HCT116 (cell line): ENCODE measurements at regions not wholly inside any gene's neighbourhood (a gene's known extent, or its start where the extent isn't known, plus 50 kb on each side); places are given as distances from the start of the nearest gene placed in this dataset.
A peak's percentile ranks its signal among the peaks of the same experiment; 100 is the strongest.

Experiments used
- ATAC-seq: fragments of 200-7000 bp; cut with Tn5 transposase; 2 replicates; pipeline ENCODE4 v1.9.1; 2020; ENCODE audit warnings: mild to moderate bottlenecking, moderate library complexity
- BruUV-seq: library from RNA; stranded (reverse); fragments of 400-500 nt; replicated peaks from 2 replicates; lab custom pipeline; 2021; lab: Mats Ljungman, UMichigan
- CTCF ChIA-PET: fragments of 300-600 bp; sonication (Branson Sonifier 250); formaldehyde crosslinking; loops from one replicate; lab custom pipeline; 2021; ENCODE audit warnings: antibody characterized with exemption; lab: Charles Lee
- POLR2A ChIA-PET: fragments of 300-600, 350-600 bp; sonication (Branson Sonifier 250); formaldehyde crosslinking; loops from one replicate; lab custom pipeline; 2021; ENCODE audit warnings: antibody characterized with exemption; lab: Charles Lee
- RAD21 ChIA-PET, 2 experiments: fragments of 300-600 bp; sonication (Branson Sonifier 250); formaldehyde crosslinking; loops; one replicate each; lab custom pipeline; 2023; ENCODE audit warnings: low total read pairs in 2 of 2; ENCODE audit not compliant: uncharacterized antibody in 2 of 2, unreplicated experiment in 2 of 2, low non-redundant PET in 1 of 2; lab: Charles Lee
- DNase-seq: peaks from one replicate; pipeline ENCODE4 v3.0.0-alpha.2; 2010; ENCODE audit warnings: low read depth, low spot score
- H2AFZ ChIP-seq: fragments of 200-600 bp; shearing (Covaris generic), sonication (generic); 2 replicates; pipeline ENCODE4 v1.6.1; 2017; ENCODE audit warnings: low read depth, mixed run types, mixed read lengths, antibody characterized with exemption, low read length; ENCODE audit not compliant: poor library complexity, severe bottlenecking
- H3K27ac ChIP-seq: 2 replicates; pipeline ENCODE4 v1.5.1; 2012; ENCODE audit warnings: low read depth, low read length
- H3K27me3 ChIP-seq: fragments of 200-600 bp; sonication (generic); 2 replicates; pipeline ENCODE4 v1.6.1; 2016; ENCODE audit warnings: mixed run types, low read length, mixed read lengths; ENCODE audit not compliant: insufficient read depth
- H3K36me3 ChIP-seq, 2 experiments: fragments of 200-500 bp in 1 of 2; fragments of 200-600 bp in 1 of 2; sonication (Bioruptor generic) in 1 of 2; sonication (generic) in 1 of 2; 2 replicates each; pipeline versions ENCODE4 v1.5.1 to v1.6.1; 2014 to 2016; ENCODE audit warnings: low read length in 2 of 2, inconsistent platforms in 1 of 2, mixed read lengths in 1 of 2, mixed run types in 1 of 2; ENCODE audit not compliant: insufficient read depth in 2 of 2, control insufficient read depth in 1 of 2
- H3K4me1 ChIP-seq, 2 experiments: fragments of 200-600 bp in 1 of 2; sonication (generic) in 1 of 2; 2 replicates each; pipeline versions ENCODE4 v1.5.1 to v1.6.1; 2012 to 2017; ENCODE audit warnings: low read length in 2 of 2, inconsistent platforms in 1 of 2, mild to moderate bottlenecking in 1 of 2, mixed read lengths in 1 of 2, mixed run types in 1 of 2, moderate library complexity in 1 of 2; ENCODE audit not compliant: insufficient read depth in 2 of 2, control insufficient read depth in 1 of 2
- H3K4me2 ChIP-seq: fragments of 200-600 bp; sonication (generic); 2 replicates; pipeline ENCODE4 v1.6.1; 2017; ENCODE audit warnings: mixed run types, low read length, mixed read lengths
- H3K4me3 ChIP-seq, 2 experiments: fragments of 200-600 bp in 1 of 2; sonication (generic) in 1 of 2; replicated peaks in 1 of 2; 2 replicates each; pipeline ENCODE4 v1.5.1; 2011 to 2016; ENCODE audit warnings: low read length in 2 of 2, control low read depth in 1 of 2, low read depth in 1 of 2, mild to moderate bottlenecking in 1 of 2, mixed read lengths in 1 of 2, mixed run types in 1 of 2
- H3K79me2 ChIP-seq: fragments of 200-600 bp; sonication (generic); 2 replicates; pipeline ENCODE4 v1.6.1; 2017; ENCODE audit warnings: mild to moderate bottlenecking, mixed run types, low read length, moderate library complexity, mixed read lengths; ENCODE audit not compliant: insufficient read depth
- H3K9ac ChIP-seq: fragments of 200-600 bp; sonication (generic); 2 replicates; pipeline ENCODE4 v1.6.1; 2016; ENCODE audit warnings: low read length, mixed read lengths
- H3K9me2 ChIP-seq: fragments of 200-600 bp; sonication (generic), shearing (Covaris generic); 2 replicates; pipeline ENCODE4 v1.6.1; 2017; ENCODE audit warnings: mixed run types, mild to moderate bottlenecking, moderate library complexity; ENCODE audit not compliant: insufficient read depth
- H3K9me3 ChIP-seq, 2 experiments: fragments of 200-500 bp in 1 of 2; fragments of 200-600 bp in 1 of 2; sonication (Bioruptor generic) in 1 of 2; sonication (generic) in 1 of 2; 2 replicates each; pipeline ENCODE4 v1.6.1; 2014 to 2017; ENCODE audit warnings: low read length in 2 of 2, mixed read lengths in 2 of 2, inconsistent platforms in 1 of 2, low read depth in 1 of 2, mild to moderate bottlenecking in 1 of 2, mixed run types in 1 of 2, moderate library complexity in 1 of 2; ENCODE audit not compliant: control insufficient read depth in 1 of 2, insufficient read depth in 1 of 2
- H4K20me1 ChIP-seq: fragments of 200-600 bp; sonication (generic), shearing (Covaris generic); 2 replicates; pipeline ENCODE4 v1.6.1; 2017; ENCODE audit warnings: mixed run types, mild to moderate bottlenecking, moderate library complexity; ENCODE audit not compliant: insufficient read depth
- CTCF ChIP-seq, 3 experiments: fragments of 200-600 bp in 1 of 3; sonication (generic) in 1 of 3; IDR thresholded peaks in 2 of 3; conservative IDR thresholded peaks in 1 of 3; 2 replicates each; pipeline ENCODE4 v1.5.1; 2012 to 2017; ENCODE audit warnings: low read depth in 2 of 3, low read length in 2 of 3, antibody characterized with exemption in 1 of 3, borderline replicate concordance in 1 of 3, control low read depth in 1 of 3, mild to moderate bottlenecking in 1 of 3, mixed read lengths in 1 of 3, mixed run types in 1 of 3, moderate library complexity in 1 of 3; ENCODE audit not compliant: insufficient read depth in 1 of 3
- EZH2phosphoT487 ChIP-seq: fragments of 200-600 bp; IDR thresholded peaks from 2 replicates; pipeline ENCODE4 v1.6.1; 2018; ENCODE audit warnings: antibody characterized with exemption, borderline replicate concordance
- FOSL1 ChIP-seq: IDR thresholded peaks from 2 replicates; pipeline ENCODE4 v1.6.1; 2012; ENCODE audit warnings: low read depth
- RAD21 ChIP-seq: IDR thresholded peaks from 2 replicates; pipeline ENCODE4 v1.6.1; 2012; ENCODE audit warnings: low read depth, mild to moderate bottlenecking
- SP1 ChIP-seq: IDR thresholded peaks from 2 replicates; pipeline ENCODE4 v1.6.1; 2012; ENCODE audit warnings: low read depth
- YY1 ChIP-seq: IDR thresholded peaks from 2 replicates; pipeline ENCODE4 v1.6.1; 2011; ENCODE audit warnings: low read length, low read depth, moderate library complexity, mild to moderate bottlenecking; ENCODE audit not compliant: insufficient replicate concordance; ENCODE audit errors: extremely low read depth
- ZBTB33 ChIP-seq: IDR thresholded peaks from 2 replicates; pipeline ENCODE4 v1.6.1; 2011; ENCODE audit warnings: mild to moderate bottlenecking, low read length, moderate library complexity; ENCODE audit not compliant: insufficient replicate concordance; ENCODE audit errors: extremely low read depth
- intact Hi-C: fragments of 100-400 bp; cut with micrococcal nuclease; formaldehyde crosslinking; loops from 2 replicates; pipeline ENCODE4 v1.10.0; 2022
- TF ChIP-seq, protein P1 (sequence below): IDR thresholded peaks from 2 replicates; pipeline ENCODE4 v1.6.1; 2012

DNA sequence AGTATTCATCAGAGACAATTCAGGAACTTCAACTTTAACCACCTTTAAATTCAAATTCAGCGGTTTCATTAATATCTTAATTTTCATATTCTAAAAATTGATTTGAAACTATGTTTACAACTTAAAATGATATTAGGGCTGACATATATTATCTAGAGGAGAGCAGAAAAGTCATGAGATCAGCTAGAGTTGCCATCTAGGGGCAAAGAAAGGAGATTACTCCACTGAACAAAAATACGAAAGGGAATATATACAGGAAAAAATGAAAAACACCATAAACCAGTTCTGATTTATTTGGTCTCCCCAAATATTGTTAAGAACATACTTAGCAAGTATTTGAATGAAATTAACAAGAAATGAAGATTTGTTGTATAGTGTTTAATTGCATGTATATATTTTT is 946.3 kb downstream of the DTWD2 start:
- peak; percentile 48 for TF ChIP-seq RAD21
- TF ChIP-seq, protein P1, sequence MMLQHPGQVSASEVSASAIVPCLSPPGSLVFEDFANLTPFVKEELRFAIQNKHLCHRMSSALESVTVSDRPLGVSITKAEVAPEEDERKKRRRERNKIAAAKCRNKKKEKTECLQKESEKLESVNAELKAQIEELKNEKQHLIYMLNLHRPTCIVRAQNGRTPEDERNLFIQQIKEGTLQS, result no peak
- peak in 1 of 3 experiments; percentile 8; a peak in 2 of 6 replicates for TF ChIP-seq CTCF (IDR thresholded peaks at IDR 0.05 in 2 of 3, conservative IDR thresholded peaks at IDR 0.05 in 1 of 3; ENCODE audit: borderline replicate concordance in 1 of 3, insufficient read depth in 1 of 3, low read depth in 2 of 3, low read length in 2 of 3)
- TF ChIP-seq, all 23 proteins: peak for 2
- POLR2A ChIA-PET, result no interaction called here

GRCh38 chr5:118040496-118040895 is 947.9 kb downstream of the DTWD2 start:
- H3K4me3 ChIP-seq, result no peak overlapping the region
- no peak for ATAC-seq
- intact Hi-C loops, result no loop called here
- H3K79me2 ChIP-seq, result no peaks in the 10 kb centered on the region
- no peak overlapping the region for H2AFZ ChIP-seq
- no peak overlapping the region for H3K9ac ChIP-seq
- POLR2A ChIA-PET, result no interaction called here
- BruUV-seq, result no TSS peak
- H3K9me3 ChIP-seq, result no peaks in the 10 kb centered on the region
- no peak for DNase-seq
- H3K4me2 ChIP-seq, result no peak overlapping the region
- no peaks in the 10 kb centered on the region for H3K9me2 ChIP-seq
- no peaks in the 10 kb centered on the region for H3K36me3 ChIP-seq
- no peaks in the 10 kb centered on the region for H3K27me3 ChIP-seq
- H4K20me1 ChIP-seq, result no peaks in the 10 kb centered on the region
- CTCF ChIA-PET, result no interaction called here
- TF ChIP-seq ZBTB33 (no peak), CTCF (IDR thresholded peaks at IDR 0.05 in 2 of 3, conservative IDR thresholded peaks at IDR 0.05 in 1 of 3; ENCODE audit: borderline replicate concordance in 1 of 3, insufficient read depth in 1 of 3, low read depth in 2 of 3, low read length in 2 of 3) (no peak), FOSL1 (no peak), YY1 (no peak), EZH2phosphoT487 (no peak), SP1 (no peak)
- TF ChIP-seq, protein P1, result no peak
- RAD21 ChIA-PET, result no interaction called here
- H3K27ac ChIP-seq, result no peak overlapping the region
- H3K4me1 ChIP-seq, result no peaks in the 10 kb centered on the region

More for the DNA sequence above, 946.3 kb downstream of the DTWD2 start:
- Histone ChIP-seq H3K4me3 (no peak overlapping the region), H3K9me3 (no peaks in the 10 kb centered on the region), H3K4me2 (no peak overlapping the region), H3K4me1 (no peaks in the 10 kb centered on the region), H2AFZ (no peak overlapping the region), H3K79me2 (no peaks in the 10 kb centered on the region), H3K27me3 (no peaks in the 10 kb centered on the region), H3K9ac (no peak overlapping the region), H4K20me1 (no peaks in the 10 kb centered on the region), H3K9me2 (no peaks in the 10 kb centered on the region), H3K36me3 (no peaks in the 10 kb centered on the region), H3K27ac (no peak overlapping the region)
- no peak for DNase-seq
- ATAC-seq, result no peak
- CTCF ChIA-PET, result no interaction called here
- intact Hi-C loops, result no loop called here
- no TSS peak for BruUV-seq
- RAD21 ChIA-PET, result no interaction called here
